ENCODE measurements at regions not wholly inside any gene's neighbourhood (a gene's known extent, or its start where the extent isn't known, plus 50 kb on each side); places are given as distances from the start of the nearest gene placed in this dataset.
"Not testable (repeated sequence)": the region's sequence is repeated elsewhere in the genome, so short reads cannot be mapped to it uniquely, and the experiment has no call there.

DNA sequence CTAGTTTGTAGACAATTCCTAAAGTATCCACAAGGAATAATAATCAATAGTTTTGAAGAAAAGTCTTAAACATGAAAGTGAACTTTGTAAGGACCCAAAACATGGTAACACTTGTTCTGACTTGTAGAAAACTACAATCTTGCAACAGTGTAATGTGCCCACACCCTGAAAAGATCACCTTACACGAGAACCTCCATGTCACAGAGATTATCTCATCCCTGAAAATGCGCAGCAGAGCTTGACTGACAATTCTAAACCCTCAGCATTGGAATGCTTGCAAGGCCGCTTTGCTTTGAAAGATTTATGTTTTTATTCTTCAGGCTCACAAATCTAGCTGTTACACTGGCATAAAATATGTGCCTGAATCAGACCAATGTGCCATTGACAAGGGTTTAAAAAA lies 346.6 kb downstream of the KLF13 start:
- TF ChIP-seq, protein P1, sequence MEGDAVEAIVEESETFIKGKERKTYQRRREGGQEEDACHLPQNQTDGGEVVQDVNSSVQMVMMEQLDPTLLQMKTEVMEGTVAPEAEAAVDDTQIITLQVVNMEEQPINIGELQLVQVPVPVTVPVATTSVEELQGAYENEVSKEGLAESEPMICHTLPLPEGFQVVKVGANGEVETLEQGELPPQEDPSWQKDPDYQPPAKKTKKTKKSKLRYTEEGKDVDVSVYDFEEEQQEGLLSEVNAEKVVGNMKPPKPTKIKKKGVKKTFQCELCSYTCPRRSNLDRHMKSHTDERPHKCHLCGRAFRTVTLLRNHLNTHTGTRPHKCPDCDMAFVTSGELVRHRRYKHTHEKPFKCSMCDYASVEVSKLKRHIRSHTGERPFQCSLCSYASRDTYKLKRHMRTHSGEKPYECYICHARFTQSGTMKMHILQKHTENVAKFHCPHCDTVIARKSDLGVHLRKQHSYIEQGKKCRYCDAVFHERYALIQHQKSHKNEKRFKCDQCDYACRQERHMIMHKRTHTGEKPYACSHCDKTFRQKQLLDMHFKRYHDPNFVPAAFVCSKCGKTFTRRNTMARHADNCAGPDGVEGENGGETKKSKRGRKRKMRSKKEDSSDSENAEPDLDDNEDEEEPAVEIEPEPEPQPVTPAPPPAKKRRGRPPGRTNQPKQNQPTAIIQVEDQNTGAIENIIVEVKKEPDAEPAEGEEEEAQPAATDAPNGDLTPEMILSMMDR (IDR thresholded peaks at IDR 0.05) = not testable (repeated sequence)
- not testable (repeated sequence) for TF ChIP-seq EZH2 (IDR thresholded peaks at IDR 0.05; ENCODE audit: borderline replicate concordance, insufficient read depth, low read depth, low read length, poor library complexity, severe bottlenecking)

Measured in B cell (primary cell).